ENCODE measurements at regions not wholly inside any gene's neighbourhood (a gene's known extent, or its start where the extent isn't known, plus 50 kb on each side); places are given as distances from the start of the nearest gene placed in this dataset.

DNA sequence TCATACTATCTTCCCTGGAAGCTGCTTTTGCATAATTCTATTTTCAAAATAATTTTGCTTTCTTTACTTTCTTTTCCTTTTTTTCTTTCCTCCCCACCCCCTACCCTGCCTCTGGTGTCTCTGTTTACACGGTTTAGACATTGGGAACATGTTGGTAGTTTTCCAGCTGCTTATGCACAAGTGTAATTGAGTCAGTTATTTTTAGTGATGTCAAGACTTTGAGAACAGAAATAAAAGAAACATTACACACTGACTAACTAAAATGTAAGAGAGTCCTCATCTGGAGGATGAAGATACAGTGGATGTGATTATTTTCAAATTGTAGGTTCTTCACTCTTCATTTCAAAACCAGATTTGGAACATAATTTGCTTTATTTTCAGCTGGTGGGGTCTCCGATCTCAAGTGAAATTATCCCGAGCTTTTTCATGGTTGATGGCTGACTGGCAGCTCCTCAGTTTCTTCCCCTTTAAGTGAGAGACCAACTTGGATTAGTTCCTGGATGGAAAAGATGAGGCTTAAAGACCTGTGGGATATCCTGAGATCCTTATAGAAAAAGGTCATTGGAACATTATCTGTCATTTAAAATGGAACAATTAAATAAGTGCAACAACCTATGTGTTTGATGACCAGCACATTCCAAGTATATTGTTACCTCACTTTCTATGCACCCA is 154.4 kb upstream of the ZNF462 start:
- Histone ChIP-seq H2AFZ (ENCODE audit: low read length) (no peak overlapping the region), H3K4me3 (ENCODE audit: extremely low read depth in 1 of 4, insufficient read depth in 2 of 4, low read depth in 3 of 4, low read length in 4 of 4) (no peak overlapping the region), H3K4me1 (replicated peaks in 1 of 4; ENCODE audit: control insufficient read depth in 3 of 4, insufficient read depth in 4 of 4, low read length in 3 of 4) (no peaks in the 10 kb centered on the region), H3K18ac (ENCODE audit: extremely low read depth, low read length) (no peak overlapping the region), H3K23me2 (ENCODE audit: low read depth, low read length) (no peaks in the 10 kb centered on the region), H3K79me2 (ENCODE audit: control insufficient read depth in 1 of 2, insufficient read depth in 2 of 2, low read length in 2 of 2) (no peaks in the 10 kb centered on the region), H4K8ac (ENCODE audit: extremely low read depth, insufficient read depth, low read length) (no peak overlapping the region), H2BK12ac (ENCODE audit: low read depth, low read length) (no peak overlapping the region), H3K4me2 (ENCODE audit: insufficient read depth in 1 of 2, low read depth in 2 of 2, low read length in 2 of 2) (no peak overlapping the region), H2BK120ac (replicated peaks; ENCODE audit: low read depth, low read length) (no peak overlapping the region), H3K27me3 (replicated peaks in 1 of 4; ENCODE audit: control insufficient read depth in 3 of 4, extremely low read depth in 1 of 4, insufficient read depth in 3 of 4, low read length in 3 of 4) (no peaks in the 10 kb centered on the region), H3K56ac (replicated peaks; ENCODE audit: insufficient read length, low read depth, low read length) (no peak overlapping the region), H2BK15ac (ENCODE audit: low read length) (no peak overlapping the region), H2AK5ac (ENCODE audit: low read depth, low read length) (no peak overlapping the region), H3K4ac (replicated peaks; ENCODE audit: insufficient read length, low read depth, low read length) (no peak overlapping the region), H2BK20ac (ENCODE audit: low read length) (no peak overlapping the region), H3K23ac (ENCODE audit: insufficient read length) (no peak overlapping the region), H4K91ac (replicated peaks; ENCODE audit: insufficient read length, low read length) (no peak overlapping the region), H3K9me3 (ENCODE audit: insufficient read depth in 2 of 2, low read depth in 1 of 2, low read length in 1 of 2) (no peaks in the 10 kb centered on the region), H3K36me3 (ENCODE audit: control insufficient read depth in 2 of 4, insufficient read depth in 4 of 4, low read length in 3 of 4) (no peaks in the 10 kb centered on the region), H3K79me1 (ENCODE audit: low read depth, low read length) (no peaks in the 10 kb centered on the region), H3K9ac (replicated peaks in 1 of 4; ENCODE audit: extremely low read depth in 1 of 4, low read depth in 3 of 4, low read length in 3 of 4) (no peak overlapping the region), H4K5ac (ENCODE audit: insufficient read length, low read depth, low read length) (no peak overlapping the region), H2BK5ac (ENCODE audit: low read depth, low read length) (no peak overlapping the region), H3K27ac (ENCODE audit: low read depth, low read length) (no peak overlapping the region), H3K14ac (ENCODE audit: insufficient read length) (no peak overlapping the region), H4K20me1 (replicated peaks in 1 of 2; ENCODE audit: control insufficient read depth in 1 of 2, insufficient read depth in 2 of 2, low read length in 2 of 2) (no peaks in the 10 kb centered on the region)
- WGBS, 2 experiments (ENCODE audit: extremely low coverage in 1 of 2, insufficient coverage in 1 of 2, insufficient read length in 1 of 2, insufficient replicate concordance in 2 of 2, low coverage in 1 of 2, low lambda C conversion rate in 2 of 2, missing lambda C conversion rate in 1 of 2): 84% methylated on average over 3 of the region's 3 CpGs; no CpG with 5 or more reads in 1 of the 2 experiments
- ChIA-PET POLR2A (ENCODE audit: partially characterized antibody) (no interaction called here), CTCF (ENCODE audit: partially characterized antibody) (interaction anchor here (0.5 kb wide), 1 partner anchor 64 kb away, joined by 3 read pairs; no protein-coding TSS in a partner anchor)
- no peak for DNase-seq (ENCODE audit: low read depth in 1 of 2, low spot score in 2 of 2)
- FAIRE-seq: no peak
- no peak for TF ChIP-seq SP2 (IDR thresholded peaks at IDR 0.05; ENCODE audit: low read length)
- TF ChIP-seq BCL11A (IDR thresholded peaks at IDR 0.05; ENCODE audit: low read depth in 2 of 2, low read length in 2 of 2): no peak
- TF ChIP-seq CBX8 (IDR thresholded peaks at IDR 0.05; ENCODE audit: borderline replicate concordance, low read depth, low read length): no peak
- TF ChIP-seq KDM5A (IDR thresholded peaks at IDR 0.05; ENCODE audit: low read length): no peak
- no peak for TF ChIP-seq TCF12 (IDR thresholded peaks at IDR 0.05; ENCODE audit: low read depth, low read length)
- no peak for TF ChIP-seq TAF7 (optimal IDR thresholded peaks at IDR 0.05; ENCODE audit: borderline replicate concordance, low read depth, low read length)
- no peak for TF ChIP-seq SRF (IDR thresholded peaks at IDR 0.05; ENCODE audit: low read depth, low read length)
- no peak for TF ChIP-seq BACH1 (IDR thresholded peaks at IDR 0.05; ENCODE audit: low read length)
- TF ChIP-seq BRCA1 (IDR thresholded peaks at IDR 0.05; ENCODE audit: low read depth, low read length): no peak
- TF ChIP-seq ATF3 (IDR thresholded peaks at IDR 0.05; ENCODE audit: insufficient read depth, low read depth, low read length): no peak
- TF ChIP-seq TAF1 (IDR thresholded peaks at IDR 0.05; ENCODE audit: low read depth, low read length): no peak
- TF ChIP-seq CTCF (IDR thresholded peaks at IDR 0.05; ENCODE audit: control extremely low read depth in 1 of 3, insufficient read depth in 1 of 3, low read depth in 1 of 3, low read length in 3 of 3): no peak

Measured in H1 (cell line).